SK-N-SH (cell line): ENCODE measurements at regions not wholly inside any gene's neighbourhood (a gene's known extent, or its start where the extent isn't known, plus 50 kb on each side); places are given as distances from the start of the nearest gene placed in this dataset.

Experiments used
- CTCF ChIA-PET: fragments of 300-600, 350-600 bp; formaldehyde crosslinking; extraction: SDS; loops from one replicate; lab custom pipeline; 2021; lab: Yijun Ruan, JAX
- POLR2A ChIA-PET: fragments of 350-600 bp; sonication (Branson Sonifier 250); formaldehyde crosslinking; extraction: SDS; loops from one replicate; lab custom pipeline; 2020; ENCODE audit warnings: antibody characterized with exemption, inconsistent platforms; lab: Yijun Ruan, JAX
- DNase-seq: peaks from one replicate; pipeline ENCODE4 v3.0.0; 2012
- H2AFZ ChIP-seq: fragments of 200-600 bp; sonication (generic); 2 replicates; pipeline ENCODE4 v1.8.1; 2016; ENCODE audit warnings: antibody characterized with exemption, mild to moderate bottlenecking, low read depth
- H3F3A ChIP-seq: fragments of 200-600 bp; sonication (generic); replicated peaks from 2 replicates; pipeline ENCODE3; 2016; ENCODE audit warnings: antibody characterized with exemption, mild to moderate bottlenecking; ENCODE audit not compliant: insufficient read depth
- H3K27ac ChIP-seq, 2 experiments: fragments of 200-500 bp in 1 of 2; fragments of 200-600 bp in 1 of 2; sonication (Bioruptor generic) in 1 of 2; sonication (generic), shearing (Covaris generic) in 1 of 2; 2 replicates each; pipeline versions ENCODE4 v1.5.1 to v1.6.1; 2014 to 2016; ENCODE audit warnings: low read depth in 2 of 2, inconsistent platforms in 1 of 2, low read length in 1 of 2, mild to moderate bottlenecking in 1 of 2, mixed read lengths in 1 of 2
- H3K27me3 ChIP-seq: fragments of 200-600 bp; sonication (generic), shearing (Covaris generic); 2 replicates; pipeline ENCODE4 v1.6.1; 2016; ENCODE audit warnings: mixed run types; ENCODE audit not compliant: insufficient read depth
- H3K36me3 ChIP-seq, 2 experiments: fragments of 200-500 bp in 1 of 2; fragments of 200-600 bp in 1 of 2; sonication (Bioruptor generic) in 1 of 2; sonication (generic) in 1 of 2; replicated peaks in 1 of 2; 2 replicates each; pipeline versions ENCODE3 to v1.5.1; 2014 to 2016; ENCODE audit warnings: low read length in 1 of 2, mild to moderate bottlenecking in 1 of 2; ENCODE audit not compliant: insufficient read depth in 2 of 2, control insufficient read depth in 1 of 2
- H3K4me1 ChIP-seq, 2 experiments: fragments of 200-500 bp in 1 of 2; fragments of 200-600 bp in 1 of 2; sonication (Bioruptor generic) in 1 of 2; sonication (generic), shearing (Covaris generic) in 1 of 2; 2 replicates each; pipeline versions ENCODE4 v1.5.1 to v1.6.1; 2014 to 2016; ENCODE audit warnings: low read depth in 1 of 2, low read length in 1 of 2, mixed run types in 1 of 2; ENCODE audit not compliant: insufficient read depth in 2 of 2, control insufficient read depth in 1 of 2
- H3K4me2 ChIP-seq: fragments of 200-600 bp; sonication (generic), shearing (Covaris generic); 2 replicates; pipeline ENCODE4 v1.6.1; 2017; ENCODE audit warnings: mixed run types
- H3K4me3 ChIP-seq, 2 experiments: fragments of 200-500 bp in 1 of 2; fragments of 200-600 bp in 1 of 2; sonication (Bioruptor generic) in 1 of 2; sonication (generic), shearing (Covaris generic) in 1 of 2; 2 replicates each; pipeline versions ENCODE4 v1.5.1 to v1.8.1; 2014 to 2016; ENCODE audit warnings: low read depth in 2 of 2, inconsistent platforms in 1 of 2, low read length in 1 of 2, mild to moderate bottlenecking in 1 of 2, mixed read lengths in 1 of 2, moderate library complexity in 1 of 2
- H3K79me2 ChIP-seq: fragments of 200-600 bp; sonication (generic); 2 replicates; pipeline ENCODE4 v1.8.1; 2017; ENCODE audit warnings: mild to moderate bottlenecking; ENCODE audit not compliant: insufficient read depth
- H3K9ac ChIP-seq: fragments of 200-600 bp; sonication (generic); 2 replicates; pipeline ENCODE4 v1.6.1; 2017; ENCODE audit warnings: mixed run types
- H3K9me2 ChIP-seq: fragments of 200-600 bp; sonication (generic); 2 replicates; pipeline ENCODE4 v1.6.1; 2017; ENCODE audit warnings: mixed run types
- H3K9me3 ChIP-seq: fragments of 200-600 bp; sonication (generic); 2 replicates; pipeline ENCODE4 v1.6.1; 2017; ENCODE audit warnings: mixed run types, mild to moderate bottlenecking, moderate library complexity
- H4K20me1 ChIP-seq: fragments of 200-600 bp; sonication (generic); 2 replicates; pipeline ENCODE4 v1.6.1; 2017; ENCODE audit warnings: mild to moderate bottlenecking, mixed run types; ENCODE audit not compliant: insufficient read depth
- CTCF ChIP-seq: fragments of 200-600 bp; sonication (generic); IDR thresholded peaks from 2 replicates; pipeline ENCODE4 v1.6.1; 2017; ENCODE audit warnings: antibody characterized with exemption, mild to moderate bottlenecking, moderate library complexity
- ELF1 ChIP-seq: IDR thresholded peaks from 2 replicates; pipeline ENCODE4 v1.4.0; 2012
- EP300 ChIP-seq, 2 experiments: IDR thresholded peaks; 2 replicates each; pipeline versions ENCODE4 v1.4.0 to v1.6.1; 2012; ENCODE audit warnings: borderline replicate concordance in 1 of 2, low read depth in 1 of 2, low read length in 1 of 2
- EZH2phosphoT487 ChIP-seq: fragments of 200-600 bp; sonication (generic); IDR thresholded peaks from 2 replicates; pipeline ENCODE4 v1.6.1; 2017; ENCODE audit warnings: low read depth, mixed run types, mild to moderate bottlenecking, antibody characterized with exemption, moderate library complexity, borderline replicate concordance
- FOSL2 ChIP-seq: IDR thresholded peaks from 2 replicates; pipeline ENCODE4 v1.4.0; 2012; ENCODE audit warnings: low read depth, mild to moderate bottlenecking, moderate library complexity, borderline replicate concordance
- FOXJ3 ChIP-seq: sonication (generic); formaldehyde crosslinking; IDR thresholded peaks from 2 replicates; pipeline ENCODE4 v1.5.1; 2020; ENCODE audit warnings: mild to moderate bottlenecking, missing genetic modification reagents
- FOXM1 ChIP-seq: IDR thresholded peaks from 2 replicates; pipeline ENCODE4 v1.4.0; 2012; ENCODE audit warnings: low read depth, mild to moderate bottlenecking
- GABPA ChIP-seq: IDR thresholded peaks from 2 replicates; pipeline ENCODE4 v1.4.0; 2012; ENCODE audit warnings: low read depth, mild to moderate bottlenecking
- GATA2 ChIP-seq: sonication (generic); formaldehyde crosslinking; IDR thresholded peaks from 2 replicates; pipeline ENCODE4 v1.5.0; 2020; ENCODE audit warnings: mild to moderate bottlenecking, missing genetic modification reagents
- IRF3 ChIP-seq: fragments of 150-350 bp; IDR thresholded peaks from 2 replicates; pipeline ENCODE4 v1.6.1; 2016; ENCODE audit warnings: mild to moderate bottlenecking, low read depth, low read length
- NFIC ChIP-seq: IDR thresholded peaks from 2 replicates; pipeline ENCODE4 v1.4.0; 2012; ENCODE audit warnings: borderline replicate concordance
- REST ChIP-seq: IDR thresholded peaks from 2 replicates; pipeline ENCODE4 v1.6.1; 2012; ENCODE audit warnings: mild to moderate bottlenecking, low read depth, low read length, moderate library complexity
- RXRA ChIP-seq: IDR thresholded peaks from 2 replicates; pipeline ENCODE4 v1.4.0; 2012; ENCODE audit warnings: low read depth, mild to moderate bottlenecking, borderline replicate concordance
- SIN3A ChIP-seq: IDR thresholded peaks from 2 replicates; pipeline ENCODE4 v1.6.1; 2012; ENCODE audit warnings: low read depth, mild to moderate bottlenecking, low read length, moderate library complexity, borderline replicate concordance
- SMC3 ChIP-seq: IDR thresholded peaks from 2 replicates; pipeline ENCODE4 v1.6.1; 2012; ENCODE audit warnings: low read depth, low read length, improper control_type of control experiment
- TCF12 ChIP-seq: IDR thresholded peaks from 2 replicates; pipeline ENCODE4 v1.4.0; 2012
- TEAD4 ChIP-seq: IDR thresholded peaks from 2 replicates; pipeline ENCODE4 v1.4.0; 2012; ENCODE audit warnings: mild to moderate bottlenecking, borderline replicate concordance; ENCODE audit not compliant: insufficient read depth
- USF1 ChIP-seq: IDR thresholded peaks from 2 replicates; pipeline ENCODE4 v1.4.0; 2012; ENCODE audit warnings: low read depth, borderline replicate concordance
- USF2 ChIP-seq: fragments of 150-350 bp; IDR thresholded peaks from 2 replicates; pipeline ENCODE4 v1.6.1; 2017; ENCODE audit warnings: antibody characterized with exemption, low read length, low read depth, borderline replicate concordance
- YY1 ChIP-seq: IDR thresholded peaks from 2 replicates; pipeline ENCODE4 v1.4.0; 2012; ENCODE audit warnings: low read depth, mild to moderate bottlenecking
- WGBS: methylation state at CpG from one replicate; pipeline ENCODE4 v1.1.6; 2017; ENCODE audit warnings: low lambda C conversion rate; 5-methylcytosine and 5-hydroxymethylcytosine counted together

- no peaks in the 10 kb centered on the region for H3K9me3 ChIP-seq
- H2AFZ ChIP-seq: no peak overlapping the region
- H3K9ac ChIP-seq: no peak overlapping the region
- no peak for TF ChIP-seq FOSL2
- TF ChIP-seq ELF1: no peak
- no peak for TF ChIP-seq FOXJ3 (CRISPR knock-in tag)
- TF ChIP-seq YY1: no peak
- no peak for TF ChIP-seq GABPA
- no peak for TF ChIP-seq FOXM1
- TF ChIP-seq SMC3: no peak
- TF ChIP-seq USF2: no peak
- no peak for TF ChIP-seq USF1
- TF ChIP-seq EP300 (IDR thresholded peaks at IDR 0.05; ENCODE audit: borderline replicate concordance in 1 of 2, low read depth in 1 of 2, low read length in 1 of 2): no peak
- no peak for TF ChIP-seq EZH2phosphoT487
- TF ChIP-seq RXRA: no peak
- no peak for TF ChIP-seq NFIC
- TF ChIP-seq GATA2 (CRISPR knock-in tag): no peak
- no peak for TF ChIP-seq SIN3A
- TF ChIP-seq IRF3: no peak
- TF ChIP-seq REST: no peak
- no peak for TF ChIP-seq CTCF
- no peak for TF ChIP-seq TEAD4
- no peak for TF ChIP-seq TCF12
- H3K4me1 ChIP-seq: no peaks in the 10 kb centered on the region
- CTCF ChIA-PET: interaction anchor here (1.1 kb wide), 1 partner anchor 137 kb away, joined by 3 read pairs; no protein-coding TSS in a partner anchor
- no peaks in the 10 kb centered on the region for H3K79me2 ChIP-seq
- no peak overlapping the region for H3K4me3 ChIP-seq
- no peaks in the 10 kb centered on the region for H3F3A ChIP-seq
- no peak for DNase-seq
- no peaks in the 10 kb centered on the region for H3K9me2 ChIP-seq
- POLR2A ChIA-PET: no interaction called here
- H3K27ac ChIP-seq: no peak overlapping the region
- 71% methylated on average over 1 of the region's 1 CpG for WGBS
- H3K27me3 ChIP-seq: no peaks in the 10 kb centered on the region
- no peaks in the 10 kb centered on the region for H4K20me1 ChIP-seq
- no peaks in the 10 kb centered on the region for H3K36me3 ChIP-seq
- H3K4me2 ChIP-seq: no peak overlapping the region
Observed at GRCh38 chr5:90128551-90128950, 281.0 kb downstream of the CETN3 start.
